ENCODE measurements at regions not wholly inside any gene's neighbourhood (a gene's known extent, or its start where the extent isn't known, plus 50 kb on each side); places are given as distances from the start of the nearest gene placed in this dataset.

DNA sequence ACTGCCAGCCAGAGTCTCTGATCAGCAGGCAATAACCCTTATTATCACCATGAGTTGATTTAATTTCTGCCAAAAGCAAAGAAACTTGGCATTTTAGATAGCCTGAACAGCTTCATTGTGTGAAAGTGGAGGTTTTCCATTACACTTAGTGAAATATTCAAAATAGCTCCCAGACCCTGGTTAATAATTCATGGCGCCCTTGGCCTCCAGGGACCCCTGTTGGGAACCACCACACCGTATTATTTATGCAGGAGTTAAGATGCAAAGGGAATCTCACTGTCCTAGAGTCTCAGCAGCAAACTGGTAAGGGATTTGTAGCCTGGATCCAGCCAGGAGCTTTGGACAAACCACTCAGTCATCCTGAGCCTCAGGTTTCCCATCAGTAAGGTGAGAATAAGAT is 110.0 kb upstream of the PABPC3 start:
- H3K27me3 Mint-ChIP-seq (ENCODE audit: low read depth), result peaks cover 11% of the 10 kb centered on the region
- DNase-seq (ENCODE audit: low spot score), result no peak
- no peak for ATAC-seq
- no peaks in the 10 kb centered on the region for H3K36me3 Mint-ChIP-seq
- ChIA-PET POLR2A (no interaction called here), CTCF (interaction anchor here (0.9 to 1.6 kb wide), 5 partner anchors 9 to 358 kb away, joined by 4 to 7 read pairs (median 6); partner anchors contain the start of gene ATP12A)
- H3K9me3 Mint-ChIP-seq, result no peaks in the 10 kb centered on the region
- H3K27ac Mint-ChIP-seq, result no peak overlapping the region
- TF ChIP-seq KAT7 (CRISPR knock-in tag; IDR thresholded peaks at IDR 0.05; ENCODE audit: borderline replicate concordance) (no peak), USF2 (CRISPR knock-in tag; IDR thresholded peaks at IDR 0.05) (no peak), HMGXB4 (CRISPR knock-in tag; IDR thresholded peaks at IDR 0.05) (no peak), ZNF396 (CRISPR knock-in tag; IDR thresholded peaks at IDR 0.05; ENCODE audit: borderline replicate concordance) (no peak), PRDM15 (CRISPR knock-in tag; IDR thresholded peaks at IDR 0.05) (no peak), ZNF232 (CRISPR knock-in tag; IDR thresholded peaks at IDR 0.05) (no peak), NR1H2 (CRISPR knock-in tag; IDR thresholded peaks at IDR 0.05) (no peak), HMGA2 (CRISPR knock-in tag; IDR thresholded peaks at IDR 0.05) (no peak), PRRX2 (CRISPR knock-in tag; IDR thresholded peaks at IDR 0.05) (no peak), ZNF138 (CRISPR knock-in tag; conservative IDR thresholded peaks at IDR 0.05) (no peak), ETV6 (CRISPR knock-in tag; IDR thresholded peaks at IDR 0.05) (no peak), NFYB (CRISPR knock-in tag; conservative IDR thresholded peaks at IDR 0.05; ENCODE audit: low read depth) (no peak), TEAD1 (CRISPR knock-in tag; IDR thresholded peaks at IDR 0.05) (no peak)
- TF ChIP-seq, protein P1, sequence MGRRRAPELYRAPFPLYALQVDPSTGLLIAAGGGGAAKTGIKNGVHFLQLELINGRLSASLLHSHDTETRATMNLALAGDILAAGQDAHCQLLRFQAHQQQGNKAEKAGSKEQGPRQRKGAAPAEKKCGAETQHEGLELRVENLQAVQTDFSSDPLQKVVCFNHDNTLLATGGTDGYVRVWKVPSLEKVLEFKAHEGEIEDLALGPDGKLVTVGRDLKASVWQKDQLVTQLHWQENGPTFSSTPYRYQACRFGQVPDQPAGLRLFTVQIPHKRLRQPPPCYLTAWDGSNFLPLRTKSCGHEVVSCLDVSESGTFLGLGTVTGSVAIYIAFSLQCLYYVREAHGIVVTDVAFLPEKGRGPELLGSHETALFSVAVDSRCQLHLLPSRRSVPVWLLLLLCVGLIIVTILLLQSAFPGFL (CRISPR knock-in tag; IDR thresholded peaks at IDR 0.05; ENCODE audit: borderline replicate concordance), result no peak
- TF ChIP-seq, protein P2, sequence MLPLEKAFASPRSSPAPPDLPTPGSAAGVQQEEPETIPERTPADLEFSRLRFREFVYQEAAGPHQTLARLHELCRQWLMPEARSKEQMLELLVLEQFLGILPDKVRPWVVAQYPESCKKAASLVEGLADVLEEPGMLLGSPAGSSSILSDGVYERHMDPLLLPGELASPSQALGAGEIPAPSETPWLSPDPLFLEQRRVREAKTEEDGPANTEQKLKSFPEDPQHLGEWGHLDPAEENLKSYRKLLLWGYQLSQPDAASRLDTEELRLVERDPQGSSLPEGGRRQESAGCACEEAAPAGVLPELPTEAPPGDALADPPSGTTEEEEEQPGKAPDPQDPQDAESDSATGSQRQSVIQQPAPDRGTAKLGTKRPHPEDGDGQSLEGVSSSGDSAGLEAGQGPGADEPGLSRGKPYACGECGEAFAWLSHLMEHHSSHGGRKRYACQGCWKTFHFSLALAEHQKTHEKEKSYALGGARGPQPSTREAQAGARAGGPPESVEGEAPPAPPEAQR (CRISPR knock-in tag; IDR thresholded peaks at IDR 0.05), result no peak
- TF ChIP-seq, protein P3, sequence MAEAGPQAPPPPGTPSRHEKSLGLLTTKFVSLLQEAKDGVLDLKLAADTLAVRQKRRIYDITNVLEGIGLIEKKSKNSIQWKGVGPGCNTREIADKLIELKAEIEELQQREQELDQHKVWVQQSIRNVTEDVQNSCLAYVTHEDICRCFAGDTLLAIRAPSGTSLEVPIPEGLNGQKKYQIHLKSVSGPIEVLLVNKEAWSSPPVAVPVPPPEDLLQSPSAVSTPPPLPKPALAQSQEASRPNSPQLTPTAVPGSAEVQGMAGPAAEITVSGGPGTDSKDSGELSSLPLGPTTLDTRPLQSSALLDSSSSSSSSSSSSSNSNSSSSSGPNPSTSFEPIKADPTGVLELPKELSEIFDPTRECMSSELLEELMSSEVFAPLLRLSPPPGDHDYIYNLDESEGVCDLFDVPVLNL (CRISPR knock-in tag; IDR thresholded peaks at IDR 0.05; ENCODE audit: borderline replicate concordance, low read depth), result no peak
- TF ChIP-seq, protein P4, sequence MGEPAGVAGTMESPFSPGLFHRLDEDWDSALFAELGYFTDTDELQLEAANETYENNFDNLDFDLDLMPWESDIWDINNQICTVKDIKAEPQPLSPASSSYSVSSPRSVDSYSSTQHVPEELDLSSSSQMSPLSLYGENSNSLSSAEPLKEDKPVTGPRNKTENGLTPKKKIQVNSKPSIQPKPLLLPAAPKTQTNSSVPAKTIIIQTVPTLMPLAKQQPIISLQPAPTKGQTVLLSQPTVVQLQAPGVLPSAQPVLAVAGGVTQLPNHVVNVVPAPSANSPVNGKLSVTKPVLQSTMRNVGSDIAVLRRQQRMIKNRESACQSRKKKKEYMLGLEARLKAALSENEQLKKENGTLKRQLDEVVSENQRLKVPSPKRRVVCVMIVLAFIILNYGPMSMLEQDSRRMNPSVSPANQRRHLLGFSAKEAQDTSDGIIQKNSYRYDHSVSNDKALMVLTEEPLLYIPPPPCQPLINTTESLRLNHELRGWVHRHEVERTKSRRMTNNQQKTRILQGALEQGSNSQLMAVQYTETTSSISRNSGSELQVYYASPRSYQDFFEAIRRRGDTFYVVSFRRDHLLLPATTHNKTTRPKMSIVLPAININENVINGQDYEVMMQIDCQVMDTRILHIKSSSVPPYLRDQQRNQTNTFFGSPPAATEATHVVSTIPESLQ (CRISPR knock-in tag; IDR thresholded peaks at IDR 0.05), result no peak
- TF ChIP-seq, protein P5, sequence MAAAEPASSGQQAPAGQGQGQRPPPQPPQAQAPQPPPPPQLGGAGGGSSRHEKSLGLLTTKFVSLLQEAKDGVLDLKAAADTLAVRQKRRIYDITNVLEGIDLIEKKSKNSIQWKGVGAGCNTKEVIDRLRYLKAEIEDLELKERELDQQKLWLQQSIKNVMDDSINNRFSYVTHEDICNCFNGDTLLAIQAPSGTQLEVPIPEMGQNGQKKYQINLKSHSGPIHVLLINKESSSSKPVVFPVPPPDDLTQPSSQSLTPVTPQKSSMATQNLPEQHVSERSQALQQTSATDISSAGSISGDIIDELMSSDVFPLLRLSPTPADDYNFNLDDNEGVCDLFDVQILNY (CRISPR knock-in tag; IDR thresholded peaks at IDR 0.05), result no peak
- peaks cover 32% of the 10 kb centered on the region for H3K4me1 Mint-ChIP-seq
- no peak overlapping the region for H3K4me3 Mint-ChIP-seq
